ENCODE measurements at regions not wholly inside any gene's neighbourhood (a gene's known extent, or its start where the extent isn't known, plus 50 kb on each side); places are given as distances from the start of the nearest gene placed in this dataset.

DNA sequence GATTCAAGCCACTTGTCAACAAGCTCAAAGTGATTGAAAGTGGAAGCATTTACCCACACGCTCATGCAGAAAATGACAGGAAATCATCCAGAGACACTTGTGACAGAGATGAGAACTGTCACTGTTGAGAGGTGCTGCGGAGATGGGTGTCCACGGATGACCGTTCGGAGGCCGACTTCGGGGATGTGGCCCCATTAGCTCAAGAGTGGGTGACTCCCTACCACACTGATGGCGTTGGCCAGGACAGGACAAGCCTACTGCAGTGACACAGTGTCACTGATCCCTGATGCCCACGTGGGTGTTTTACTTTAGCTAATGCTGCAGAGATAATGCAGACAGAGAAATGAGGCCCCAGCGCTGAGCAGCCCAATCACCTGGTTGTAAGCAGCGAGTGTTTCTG lies 81.5 kb upstream of the YWHAQ start:
- TF ChIP-seq, protein P1, sequence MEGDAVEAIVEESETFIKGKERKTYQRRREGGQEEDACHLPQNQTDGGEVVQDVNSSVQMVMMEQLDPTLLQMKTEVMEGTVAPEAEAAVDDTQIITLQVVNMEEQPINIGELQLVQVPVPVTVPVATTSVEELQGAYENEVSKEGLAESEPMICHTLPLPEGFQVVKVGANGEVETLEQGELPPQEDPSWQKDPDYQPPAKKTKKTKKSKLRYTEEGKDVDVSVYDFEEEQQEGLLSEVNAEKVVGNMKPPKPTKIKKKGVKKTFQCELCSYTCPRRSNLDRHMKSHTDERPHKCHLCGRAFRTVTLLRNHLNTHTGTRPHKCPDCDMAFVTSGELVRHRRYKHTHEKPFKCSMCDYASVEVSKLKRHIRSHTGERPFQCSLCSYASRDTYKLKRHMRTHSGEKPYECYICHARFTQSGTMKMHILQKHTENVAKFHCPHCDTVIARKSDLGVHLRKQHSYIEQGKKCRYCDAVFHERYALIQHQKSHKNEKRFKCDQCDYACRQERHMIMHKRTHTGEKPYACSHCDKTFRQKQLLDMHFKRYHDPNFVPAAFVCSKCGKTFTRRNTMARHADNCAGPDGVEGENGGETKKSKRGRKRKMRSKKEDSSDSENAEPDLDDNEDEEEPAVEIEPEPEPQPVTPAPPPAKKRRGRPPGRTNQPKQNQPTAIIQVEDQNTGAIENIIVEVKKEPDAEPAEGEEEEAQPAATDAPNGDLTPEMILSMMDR (IDR thresholded peaks at IDR 0.05 in 8 of 11, conservative IDR thresholded peaks at IDR 0.05 in 3 of 11) = no peak
- no peak for TF ChIP-seq POLR2AphosphoS5 (IDR thresholded peaks at IDR 0.05)
